ENCODE measurements at regions not wholly inside any gene's neighbourhood (a gene's known extent, or its start where the extent isn't known, plus 50 kb on each side); places are given as distances from the start of the nearest gene placed in this dataset.

GRCh38 chr6:169997930-169998218 lies 246.5 kb downstream of the ERMARD start:
- no peak for TF ChIP-seq EZH2phosphoT487 (IDR thresholded peaks at IDR 0.05; ENCODE audit: borderline replicate concordance, low read length)
- no peak for TF ChIP-seq CTCF (IDR thresholded peaks at IDR 0.05; ENCODE audit: low read depth, low read length, poor library complexity, severe bottlenecking)
